IMR-90 (cell line): ENCODE measurements at regions not wholly inside any gene's neighbourhood (a gene's known extent, or its start where the extent isn't known, plus 50 kb on each side); places are given as distances from the start of the nearest gene placed in this dataset.

Experiments
- MAFK ChIP-seq: IDR thresholded peaks from 2 replicates; pipeline ENCODE4 v1.6.1; 2012; ENCODE audit warnings: low read depth, low read length, improper control_type of control experiment
- RAD21 ChIP-seq: IDR thresholded peaks from 2 replicates; pipeline ENCODE4 v1.6.1; 2012; ENCODE audit warnings: low read length, improper control_type of control experiment
- TF ChIP-seq, protein P1 (sequence below): conservative IDR thresholded peaks from 2 replicates; pipeline ENCODE4 v1.5.1; 2012; ENCODE audit warnings: mild to moderate bottlenecking, low read depth, low read length, improper control_type of control experiment

DNA sequence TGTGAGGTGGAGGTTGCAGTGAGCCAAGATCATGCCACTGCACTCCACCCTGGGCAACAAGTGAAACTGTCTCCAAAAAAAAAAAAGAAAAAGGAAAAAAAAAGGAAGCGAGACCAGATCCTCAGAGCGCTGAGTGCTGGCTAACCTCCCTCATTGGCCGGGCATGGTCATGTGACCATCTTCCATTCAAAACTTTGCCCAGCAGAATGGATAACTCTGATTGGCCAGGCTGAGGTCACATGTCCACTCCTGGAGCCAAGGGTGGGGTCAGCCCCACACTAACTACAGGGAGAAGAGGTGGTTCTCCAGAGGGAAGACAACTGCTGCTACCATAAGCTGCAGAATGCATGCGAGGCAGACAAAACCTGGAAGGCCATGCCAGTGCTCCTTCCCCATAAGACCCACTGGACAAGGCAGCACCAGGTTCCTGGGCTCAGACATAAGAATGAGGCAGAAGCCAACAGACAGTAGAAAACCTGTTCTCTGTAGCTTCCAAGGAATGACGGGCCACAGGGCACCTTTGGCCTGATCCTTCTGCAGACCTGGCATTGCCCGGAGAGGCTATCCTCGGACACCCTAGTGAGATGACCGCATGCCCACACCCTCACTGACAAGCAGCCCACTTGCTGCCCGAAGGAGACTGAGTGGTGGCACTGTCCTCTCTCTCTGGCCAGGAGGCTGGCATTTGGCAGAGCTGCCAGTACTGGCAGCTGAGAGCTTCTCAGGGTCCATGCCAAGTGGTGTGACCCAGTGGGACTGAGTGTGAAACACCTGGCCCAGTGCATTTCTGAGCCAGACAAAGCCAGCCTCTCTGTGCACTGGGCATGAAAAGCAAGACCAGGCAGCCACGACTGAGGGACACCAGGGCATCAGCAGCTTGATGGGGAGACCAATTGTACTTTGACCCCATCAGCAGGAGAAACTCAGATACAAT, 311.9 kb upstream of the SULF2 start:
- TF ChIP-seq, protein P1, sequence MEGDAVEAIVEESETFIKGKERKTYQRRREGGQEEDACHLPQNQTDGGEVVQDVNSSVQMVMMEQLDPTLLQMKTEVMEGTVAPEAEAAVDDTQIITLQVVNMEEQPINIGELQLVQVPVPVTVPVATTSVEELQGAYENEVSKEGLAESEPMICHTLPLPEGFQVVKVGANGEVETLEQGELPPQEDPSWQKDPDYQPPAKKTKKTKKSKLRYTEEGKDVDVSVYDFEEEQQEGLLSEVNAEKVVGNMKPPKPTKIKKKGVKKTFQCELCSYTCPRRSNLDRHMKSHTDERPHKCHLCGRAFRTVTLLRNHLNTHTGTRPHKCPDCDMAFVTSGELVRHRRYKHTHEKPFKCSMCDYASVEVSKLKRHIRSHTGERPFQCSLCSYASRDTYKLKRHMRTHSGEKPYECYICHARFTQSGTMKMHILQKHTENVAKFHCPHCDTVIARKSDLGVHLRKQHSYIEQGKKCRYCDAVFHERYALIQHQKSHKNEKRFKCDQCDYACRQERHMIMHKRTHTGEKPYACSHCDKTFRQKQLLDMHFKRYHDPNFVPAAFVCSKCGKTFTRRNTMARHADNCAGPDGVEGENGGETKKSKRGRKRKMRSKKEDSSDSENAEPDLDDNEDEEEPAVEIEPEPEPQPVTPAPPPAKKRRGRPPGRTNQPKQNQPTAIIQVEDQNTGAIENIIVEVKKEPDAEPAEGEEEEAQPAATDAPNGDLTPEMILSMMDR, result no peak
- TF ChIP-seq RAD21 (no peak), MAFK (no peak)
